ENCODE measurements at regions not wholly inside any gene's neighbourhood (a gene's known extent, or its start where the extent isn't known, plus 50 kb on each side); places are given as distances from the start of the nearest gene placed in this dataset.

DNA sequence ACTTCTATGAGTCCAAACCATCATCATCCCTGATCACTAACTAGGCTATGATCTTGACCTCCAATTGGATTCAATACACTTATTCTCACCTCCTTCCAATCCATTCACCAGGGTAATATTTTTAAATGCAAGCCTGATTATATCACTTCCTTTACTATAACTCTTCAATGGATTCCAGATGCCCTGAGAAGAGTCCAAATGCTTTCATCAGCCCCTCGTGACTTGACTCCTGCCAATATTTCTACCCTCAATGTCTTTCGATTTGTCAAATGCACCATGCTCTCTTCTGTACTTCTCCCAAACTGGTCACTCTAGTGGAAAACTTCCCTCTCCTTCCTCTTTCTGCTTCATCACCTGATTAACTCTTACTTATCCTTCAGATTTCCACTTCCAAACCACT is 70.8 kb downstream of the CD164 start:
- Histone ChIP-seq H3K27me3 (ENCODE audit: control insufficient read depth in 2 of 2, insufficient read depth in 2 of 2, low read length in 2 of 2) (no peaks in the 10 kb centered on the region), H3K4me2 (ENCODE audit: insufficient read depth, low read length) (no peak overlapping the region), H3K4me1 (ENCODE audit: control insufficient read depth, extremely low read depth, insufficient read depth, low read length) (no peaks in the 10 kb centered on the region), H3K36me3 (ENCODE audit: control insufficient read depth in 2 of 2, extremely low read depth in 1 of 2, insufficient read depth in 2 of 2, low read length in 2 of 2) (no peaks in the 10 kb centered on the region), H3K9me3 (replicated peaks; ENCODE audit: control insufficient read depth, insufficient read depth, low read length) (no peaks in the 10 kb centered on the region), H3K27ac (ENCODE audit: insufficient read depth, low read depth, low read length) (no peak overlapping the region), H3K9me1 (replicated peaks; ENCODE audit: control insufficient read depth, extremely low read depth, insufficient read depth, low read length) (no peaks in the 10 kb centered on the region), H2AFZ (ENCODE audit: low read depth, low read length) (no peak overlapping the region), H3K9ac (replicated peaks; ENCODE audit: extremely low read depth, insufficient read depth, low read length) (no peak overlapping the region), H4K20me1 (replicated peaks; ENCODE audit: control insufficient read depth, extremely low read depth, insufficient read depth, low read length) (no peaks in the 10 kb centered on the region), H3K4me3 (replicated peaks in 1 of 3; ENCODE audit: insufficient read depth in 1 of 3, low read depth in 1 of 3, low read length in 3 of 3) (no peak overlapping the region), H3K79me2 (ENCODE audit: control insufficient read depth, insufficient read depth, low read length) (no peaks in the 10 kb centered on the region)
- dilution Hi-C loops (cut with MboI; ENCODE audit: extremely low pct_ligation_motif_present, low sequenced_read_pairs), result no loop called here
- intact Hi-C loops (cut with micrococcal nuclease), result no loop called here
- BruUV-seq (replicated peaks), result no TSS peak
- DNase-seq (ENCODE audit: low read depth, low spot score) (no peak), FAIRE-seq (no peak)
- POLR2A ChIA-PET, result no interaction called here
- CTCF ChIA-PET, result no interaction called here
- no peak for TF ChIP-seq JUN (IDR thresholded peaks at IDR 0.05; ENCODE audit: borderline replicate concordance, insufficient read depth, insufficient read length, low read depth)
- TF ChIP-seq POLR2AphosphoS5 (IDR thresholded peaks at IDR 0.05; ENCODE audit: insufficient read depth, low read depth, low read length), result no peak
- no peak for TF ChIP-seq FOS (IDR thresholded peaks at IDR 0.05; ENCODE audit: borderline replicate concordance, insufficient read depth, low read length)

DNA sequence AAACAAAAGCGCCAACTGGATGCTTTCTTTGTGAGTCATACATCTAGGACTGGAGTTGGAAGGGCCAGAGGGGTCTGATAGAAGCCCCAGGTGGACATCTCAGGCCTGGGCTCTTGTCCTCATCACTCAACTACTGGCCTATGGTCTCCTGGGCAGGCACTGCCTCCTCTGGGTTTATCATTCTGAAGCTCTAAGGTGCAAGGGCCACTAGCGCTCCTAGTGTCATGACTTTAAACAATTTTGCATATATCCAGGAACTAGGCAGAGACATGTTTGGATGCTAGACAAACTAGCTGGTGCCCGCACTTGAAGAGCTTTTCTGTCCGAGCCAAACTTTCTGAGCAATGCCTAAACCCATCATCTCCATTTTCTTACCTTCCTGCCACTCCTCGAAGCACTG is 72.3 kb downstream of the CD164 start:
- no peak overlapping the region for H3K4me3 ChIP-seq (replicated peaks in 1 of 3; ENCODE audit: insufficient read depth in 1 of 3, low read depth in 1 of 3, low read length in 3 of 3)
- no peak overlapping the region for H3K27ac ChIP-seq (ENCODE audit: insufficient read depth, low read depth, low read length)
- dilution Hi-C loops (cut with MboI; ENCODE audit: extremely low pct_ligation_motif_present, low sequenced_read_pairs) (no loop called here), intact Hi-C loops (cut with micrococcal nuclease) (no loop called here)
- ChIA-PET POLR2A (no interaction called here), CTCF (no interaction called here)
- no peaks in the 10 kb centered on the region for H3K79me2 ChIP-seq (ENCODE audit: control insufficient read depth, insufficient read depth, low read length)
- FAIRE-seq (no peak), DNase-seq (ENCODE audit: low read depth, low spot score) (no peak)
- no peaks in the 10 kb centered on the region for H3K9me1 ChIP-seq (replicated peaks; ENCODE audit: control insufficient read depth, extremely low read depth, insufficient read depth, low read length)
- H3K9me3 ChIP-seq (replicated peaks; ENCODE audit: control insufficient read depth, insufficient read depth, low read length), result no peaks in the 10 kb centered on the region
- no peaks in the 10 kb centered on the region for H4K20me1 ChIP-seq (replicated peaks; ENCODE audit: control insufficient read depth, extremely low read depth, insufficient read depth, low read length)
- no TSS peak for BruUV-seq (replicated peaks)
- H2AFZ ChIP-seq (ENCODE audit: low read depth, low read length), result no peak overlapping the region
- no peaks in the 10 kb centered on the region for H3K4me1 ChIP-seq (ENCODE audit: control insufficient read depth, extremely low read depth, insufficient read depth, low read length)
- H3K9ac ChIP-seq (replicated peaks; ENCODE audit: extremely low read depth, insufficient read depth, low read length), result no peak overlapping the region
- H3K27me3 ChIP-seq (ENCODE audit: control insufficient read depth in 2 of 2, insufficient read depth in 2 of 2, low read length in 2 of 2), result no peaks in the 10 kb centered on the region
- no peak for TF ChIP-seq POLR2A (IDR thresholded peaks at IDR 0.05; ENCODE audit: low read depth, low read length)
- TF ChIP-seq, protein P1, sequence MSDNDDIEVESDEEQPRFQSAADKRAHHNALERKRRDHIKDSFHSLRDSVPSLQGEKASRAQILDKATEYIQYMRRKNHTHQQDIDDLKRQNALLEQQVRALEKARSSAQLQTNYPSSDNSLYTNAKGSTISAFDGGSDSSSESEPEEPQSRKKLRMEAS (IDR thresholded peaks at IDR 0.05; ENCODE audit: insufficient read depth, insufficient read length), result no peak
- TF ChIP-seq POLR2AphosphoS5 (IDR thresholded peaks at IDR 0.05; ENCODE audit: insufficient read depth, low read depth, low read length), result no peak
- H3K4me2 ChIP-seq (ENCODE audit: insufficient read depth, low read length), result no peak overlapping the region
- no peaks in the 10 kb centered on the region for H3K36me3 ChIP-seq (ENCODE audit: control insufficient read depth in 2 of 2, extremely low read depth in 1 of 2, insufficient read depth in 2 of 2, low read length in 2 of 2)
